GM18498 (cell line): ENCODE measurements at regions not wholly inside any gene's neighbourhood (a gene's known extent, or its start where the extent isn't known, plus 50 kb on each side); places are given as distances from the start of the nearest gene placed in this dataset.

Experiments used
- ATAC-seq: cut with Tn5 transposase; IDR thresholded peaks from one replicate; pipeline ENCODE4 v1.9.1; 2021; ENCODE audit warnings: mild to moderate bottlenecking, moderate library complexity; ENCODE audit not compliant: unreplicated experiment

- no peak for ATAC-seq
Observed at GRCh38 chrX:134747006-134747405, 50.0 kb downstream of the PABIR2 start.

- no peak for ATAC-seq
Observed at GRCh38 chrX:134746410-134746785, 50.6 kb downstream of the PABIR2 start.

- ATAC-seq, result no peak
Observed at GRCh38 chrX:134745636-134746409, 51.2 kb downstream of the PABIR2 start.

GRCh38 chrX:134743091-134743490, 53.9 kb downstream of the PABIR2 start:
- ATAC-seq, result no peak

- no peak for ATAC-seq
Observed at GRCh38 chrX:134742573-134742972, 54.4 kb downstream of the PABIR2 start.

- ATAC-seq, result no peak
Observed at GRCh38 chrX:134741746-134742145, 55.3 kb downstream of the PABIR2 start.

GRCh38 chrX:134738986-134739740, 57.8 kb downstream of the PABIR2 start:
- ATAC-seq, result no peak

GRCh38 chrX:134738445-134738844, 58.6 kb downstream of the PABIR2 start:
- no peak for ATAC-seq

GRCh38 chrX:134737721-134738369, 59.2 kb downstream of the PABIR2 start:
- ATAC-seq, result no peak

- no peak for ATAC-seq
Observed at GRCh38 chrX:134737061-134737460, 59.9 kb downstream of the PABIR2 start.

- no peak for ATAC-seq
Observed at GRCh38 chrX:134736356-134736755, 60.6 kb downstream of the PABIR2 start.

- no peak for ATAC-seq
Observed at GRCh38 chrX:134735015-134735414, 62.0 kb downstream of the PABIR2 start.

GRCh38 chrX:134734466-134734952, 62.5 kb downstream of the PABIR2 start:
- ATAC-seq, result no peak

- ATAC-seq, result no peak
Observed at GRCh38 chrX:134733591-134733990, 63.4 kb downstream of the PABIR2 start.

GRCh38 chrX:134732676-134733075, 64.3 kb downstream of the PABIR2 start:
- ATAC-seq, result no peak

GRCh38 chrX:134732152-134732551, 64.9 kb downstream of the PABIR2 start:
- ATAC-seq, result no peak

- ATAC-seq, result no peak
Observed at GRCh38 chrX:134727363-134727762, 69.1 kb upstream of the PLAC1 start.

GRCh38 chrX:134725103-134725690, 66.9 kb upstream of the PLAC1 start:
- no peak for ATAC-seq

GRCh38 chrX:134721766-134722532, 63.7 kb upstream of the PLAC1 start:
- ATAC-seq, result no peak

GRCh38 chrX:134718966-134719317, 60.7 kb upstream of the PLAC1 start:
- ATAC-seq, result no peak
